C4-2B (cell line): ENCODE measurements at regions not wholly inside any gene's neighbourhood (a gene's known extent, or its start where the extent isn't known, plus 50 kb on each side); places are given as distances from the start of the nearest gene placed in this dataset.
"Not testable (repeated sequence)": the region's sequence is repeated elsewhere in the genome, so short reads cannot be mapped to it uniquely, and the experiment has no call there.

ENCODE experiments used
- H3K27ac ChIP-seq: fragments of 450-650 bp; 2 replicates; pipeline ENCODE4 v1.5.1; 2017
- ZFX ChIP-seq: fragments of 450-650 bp; IDR thresholded peaks from 2 replicates; pipeline ENCODE4 v1.6.1; 2017
- TF ChIP-seq, protein P1 (sequence below): fragments of 450-650 bp; conservative IDR thresholded peaks from 2 replicates; pipeline ENCODE4 v1.5.1; 2017; ENCODE audit warnings: mild to moderate bottlenecking

DNA sequence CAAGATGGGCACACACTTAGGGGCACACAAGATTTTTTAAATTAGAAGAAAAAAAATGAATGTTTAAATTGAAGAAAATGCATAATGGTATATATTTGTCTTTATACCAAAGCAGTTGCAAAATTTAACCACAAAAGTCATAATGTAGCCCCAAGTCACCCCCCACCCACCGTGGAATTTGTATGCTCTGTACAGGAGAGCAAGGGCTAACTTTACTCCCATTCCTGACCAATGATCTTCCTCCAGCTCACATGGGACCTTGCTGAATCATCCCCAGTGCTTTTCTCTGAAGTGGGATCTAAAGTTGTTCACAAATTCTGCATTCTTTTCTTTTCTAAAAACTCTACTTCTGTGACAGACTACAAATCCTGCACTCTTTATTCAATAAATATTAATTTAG, 597.0 kb downstream of the UQCRFS1 start:
- no peak overlapping the region for H3K27ac ChIP-seq
- TF ChIP-seq, protein P1, sequence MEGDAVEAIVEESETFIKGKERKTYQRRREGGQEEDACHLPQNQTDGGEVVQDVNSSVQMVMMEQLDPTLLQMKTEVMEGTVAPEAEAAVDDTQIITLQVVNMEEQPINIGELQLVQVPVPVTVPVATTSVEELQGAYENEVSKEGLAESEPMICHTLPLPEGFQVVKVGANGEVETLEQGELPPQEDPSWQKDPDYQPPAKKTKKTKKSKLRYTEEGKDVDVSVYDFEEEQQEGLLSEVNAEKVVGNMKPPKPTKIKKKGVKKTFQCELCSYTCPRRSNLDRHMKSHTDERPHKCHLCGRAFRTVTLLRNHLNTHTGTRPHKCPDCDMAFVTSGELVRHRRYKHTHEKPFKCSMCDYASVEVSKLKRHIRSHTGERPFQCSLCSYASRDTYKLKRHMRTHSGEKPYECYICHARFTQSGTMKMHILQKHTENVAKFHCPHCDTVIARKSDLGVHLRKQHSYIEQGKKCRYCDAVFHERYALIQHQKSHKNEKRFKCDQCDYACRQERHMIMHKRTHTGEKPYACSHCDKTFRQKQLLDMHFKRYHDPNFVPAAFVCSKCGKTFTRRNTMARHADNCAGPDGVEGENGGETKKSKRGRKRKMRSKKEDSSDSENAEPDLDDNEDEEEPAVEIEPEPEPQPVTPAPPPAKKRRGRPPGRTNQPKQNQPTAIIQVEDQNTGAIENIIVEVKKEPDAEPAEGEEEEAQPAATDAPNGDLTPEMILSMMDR, result no peak
- TF ChIP-seq ZFX, result no peak

- TF ChIP-seq, protein P1, result no peak
- TF ChIP-seq ZFX, result no peak
- no peak overlapping the region for H3K27ac ChIP-seq
Observed at GRCh38 chr19:28615546-28615916, 597.4 kb downstream of the UQCRFS1 start.

- no peak overlapping the region for H3K27ac ChIP-seq
- TF ChIP-seq, protein P1, result no peak
- no peak for TF ChIP-seq ZFX
Observed at GRCh38 chr19:28614634-28615545, 598.1 kb downstream of the UQCRFS1 start.

- no peak overlapping the region for H3K27ac ChIP-seq
- no peak for TF ChIP-seq ZFX
- TF ChIP-seq, protein P1, result no peak
Observed at GRCh38 chr19:28612275-28612769, 600.6 kb downstream of the UQCRFS1 start.

DNA sequence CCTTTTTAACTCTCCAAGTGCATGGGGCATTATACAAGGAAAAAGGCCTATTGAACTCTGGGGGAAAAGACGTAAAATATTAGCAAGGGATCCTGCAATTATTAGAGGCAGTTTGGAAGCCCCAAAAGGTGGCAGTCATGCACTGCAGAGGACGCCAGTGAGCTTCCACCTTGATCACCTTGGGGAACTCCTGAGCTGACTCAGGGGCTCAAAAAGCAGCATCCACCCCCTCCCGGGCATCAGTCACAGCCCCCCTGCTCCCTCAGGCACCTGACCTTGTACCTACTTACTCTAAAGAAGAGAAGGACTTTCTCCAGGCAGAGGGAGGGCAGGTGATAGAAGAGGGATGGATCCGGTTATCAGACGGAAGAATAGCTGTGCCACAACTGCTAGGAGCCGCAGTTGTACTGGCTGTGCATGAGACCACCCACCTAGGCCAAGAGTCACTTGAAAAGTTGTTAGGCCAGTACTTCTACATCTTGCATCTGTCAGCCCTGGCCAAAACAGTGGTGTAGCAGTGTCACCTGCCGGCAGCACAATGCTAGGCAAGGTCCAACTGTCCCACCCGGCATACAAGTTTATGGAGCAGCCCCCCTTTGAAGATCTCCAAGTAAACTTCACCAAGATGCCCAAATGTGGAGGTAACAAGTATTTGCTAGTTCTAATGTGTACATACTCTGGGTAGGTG, 601.6 kb downstream of the UQCRFS1 start:
- not testable (repeated sequence) for H3K27ac ChIP-seq
- TF ChIP-seq, protein P1, result peak; percentile 39

GRCh38 chr19:28610731-28611130, 602.2 kb downstream of the UQCRFS1 start:
- no peak overlapping the region for H3K27ac ChIP-seq
- no peak for TF ChIP-seq ZFX
- TF ChIP-seq, protein P1, result no peak

- TF ChIP-seq, protein P1, result no peak
- no peak for TF ChIP-seq ZFX
- H3K27ac ChIP-seq, result no peak overlapping the region
Observed at GRCh38 chr19:28609944-28610343, 603.0 kb downstream of the UQCRFS1 start.
